KBM-7 (cell line): ENCODE measurements at regions not wholly inside any gene's neighbourhood (a gene's known extent, or its start where the extent isn't known, plus 50 kb on each side); places are given as distances from the start of the nearest gene placed in this dataset.

ENCODE experiments used
- DNase-seq: peaks from one replicate; pipeline ENCODE4 v3.0.0-alpha.2; 2015
- in situ Hi-C: fragments of 300-500 bp; cut with MboI; formaldehyde crosslinking; loops from 2 replicates; pipeline ENCODE4 v1.14.3; 2020; ENCODE audit warnings: low sequenced_read_pairs, low pct_unique_long_range_greater_than_20kb, mixed read lengths

DNA sequence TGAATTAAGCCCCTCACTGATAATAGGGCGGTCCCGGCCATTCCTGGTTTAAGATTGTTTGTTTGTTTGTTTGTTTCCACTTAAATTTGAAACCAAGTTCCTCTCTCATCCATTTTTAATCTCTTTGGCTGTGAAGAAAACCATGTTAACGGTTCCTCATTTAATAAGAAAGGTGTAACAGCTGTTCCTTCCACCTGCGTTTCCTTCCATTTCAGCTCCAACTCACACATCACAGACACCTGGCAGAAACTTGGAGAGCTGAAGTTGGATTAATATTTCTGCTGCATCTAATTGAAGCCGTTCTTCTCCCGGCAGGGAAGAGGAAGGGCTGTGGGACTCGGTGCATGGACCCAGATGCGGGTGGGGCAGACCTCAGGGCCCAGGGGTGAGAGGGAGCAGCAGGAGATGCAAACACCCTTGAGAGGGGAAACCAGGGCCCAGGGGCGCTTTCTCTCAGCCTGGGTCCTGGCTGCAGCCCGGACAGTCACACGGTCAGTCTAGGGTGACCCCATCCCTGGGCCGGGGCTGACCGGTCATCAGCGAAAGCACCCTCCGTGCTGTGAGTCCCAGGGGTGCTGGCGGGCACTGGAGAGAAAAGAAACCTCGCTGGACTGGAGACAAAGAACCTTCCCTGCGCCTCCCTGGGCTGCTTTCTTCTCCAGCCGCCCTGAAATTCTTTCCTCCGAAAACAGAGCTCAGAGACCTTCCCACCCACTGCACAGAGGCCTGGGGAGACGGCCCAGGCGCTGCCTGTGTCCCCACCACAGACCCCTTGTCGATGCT lies 242.0 kb downstream of the BRD1 start:
- DNase-seq = no peak
- in situ Hi-C loops = no loop called here

DNA sequence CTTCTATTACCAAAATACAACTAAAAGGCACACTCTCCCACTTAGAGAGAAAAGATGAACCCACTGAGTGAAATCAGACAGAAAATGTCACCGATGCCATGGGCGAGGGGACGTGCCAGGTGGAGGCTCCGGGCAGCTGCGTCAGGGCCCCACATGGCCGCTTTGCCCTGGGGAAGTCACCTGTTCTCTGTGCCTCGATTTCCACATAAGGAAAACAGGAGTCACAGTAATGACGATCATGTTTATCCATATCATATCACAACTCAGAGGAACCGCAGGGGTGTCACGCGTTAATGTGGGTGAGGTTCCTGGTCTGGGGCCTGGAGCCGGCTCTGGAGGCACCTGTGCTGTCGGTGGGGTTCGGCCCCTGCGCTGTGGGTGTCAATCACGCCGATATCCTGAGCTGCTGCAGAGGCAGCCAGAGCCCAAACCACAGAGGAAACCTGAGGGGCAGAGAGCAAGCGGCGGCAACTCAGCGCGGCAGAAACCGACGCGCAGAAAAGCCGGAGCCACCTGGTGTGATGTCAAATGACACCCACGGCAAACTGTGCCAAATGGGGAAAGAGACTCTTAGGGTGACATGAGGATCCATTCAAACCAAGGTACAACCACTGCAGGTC lies 243.7 kb downstream of the BRD1 start:
- in situ Hi-C loops = no loop called here
- DNase-seq = no peak

DNA sequence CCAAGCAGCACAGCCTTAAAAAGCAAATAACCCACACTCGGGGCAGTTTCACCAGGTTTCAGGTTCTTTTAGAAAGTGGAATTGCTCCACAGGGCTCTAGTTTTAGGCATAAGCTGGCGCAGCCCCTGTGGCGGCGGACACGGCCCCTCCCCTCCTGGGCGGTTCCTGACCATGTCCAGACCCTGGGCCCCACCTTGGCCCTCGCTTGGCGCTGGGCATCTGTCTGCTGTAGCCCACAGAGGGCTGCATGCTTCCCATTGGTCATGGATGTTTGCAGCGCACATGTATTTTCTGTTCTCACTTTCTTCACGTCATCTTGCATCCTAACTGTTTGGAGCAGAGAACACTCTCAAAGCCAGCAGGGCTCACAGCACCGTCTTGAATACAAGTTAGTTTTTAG lies 244.3 kb downstream of the BRD1 start:
- in situ Hi-C loops = no loop called here
- DNase-seq = no peak

DNA sequence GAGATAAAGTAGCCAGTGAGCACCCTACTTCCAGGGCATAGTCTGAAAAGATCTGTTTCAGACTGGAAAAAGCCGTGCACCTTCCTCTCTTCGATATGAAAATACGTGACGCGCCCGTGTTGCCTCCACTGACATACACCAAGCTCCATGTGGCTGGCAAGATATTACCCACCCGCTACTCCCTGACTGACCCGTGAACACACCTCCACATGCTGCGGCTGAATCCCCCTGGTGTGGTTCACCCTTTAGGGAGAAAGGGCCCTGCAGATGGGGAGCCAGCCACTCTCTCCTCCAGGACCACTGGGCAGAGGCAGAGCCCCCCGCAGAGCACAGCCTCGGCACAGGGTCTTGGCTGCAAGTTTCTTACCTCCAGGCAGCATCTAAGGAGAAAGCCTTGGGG lies 245.0 kb downstream of the BRD1 start:
- no peak for DNase-seq
- in situ Hi-C loops = no loop called here

DNA sequence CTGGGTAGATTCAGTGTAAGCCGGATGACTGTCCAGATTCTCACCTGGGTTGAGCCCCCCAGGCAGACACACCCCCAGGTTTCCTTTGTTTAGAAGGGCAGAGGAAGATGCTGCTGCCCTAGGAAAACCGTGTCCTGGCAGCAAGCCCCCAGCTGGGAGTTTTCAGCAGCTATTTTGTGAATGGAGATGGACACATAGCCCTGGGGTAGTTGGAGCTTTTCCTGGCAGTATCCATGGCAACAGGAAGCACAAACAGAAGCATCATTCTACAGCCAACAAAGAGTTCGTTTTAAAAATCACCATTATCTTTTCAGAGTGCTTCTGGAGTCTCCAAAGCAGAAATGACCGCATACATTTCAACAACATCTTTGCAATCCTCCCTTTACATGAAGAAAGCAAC lies 245.5 kb downstream of the BRD1 start:
- DNase-seq = no peak
- in situ Hi-C loops = no loop called here

DNA sequence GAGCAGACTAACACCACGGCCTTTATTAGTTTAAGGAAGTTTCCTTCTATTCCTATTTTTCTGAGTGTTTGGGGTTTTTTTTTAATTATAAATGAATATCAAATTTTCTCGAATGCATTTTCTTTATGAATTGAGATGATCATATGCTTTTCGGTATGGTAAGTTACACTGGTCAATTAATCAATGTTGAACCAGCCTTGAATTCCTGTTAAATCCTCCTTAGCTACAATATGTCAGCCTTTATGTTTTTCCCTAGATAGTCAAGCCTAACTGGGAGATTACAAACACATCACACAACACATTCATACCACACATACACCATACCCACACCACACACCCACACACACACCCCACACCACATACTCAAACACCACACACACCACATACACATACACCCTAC lies 247.6 kb downstream of the BRD1 start:
- no peak for DNase-seq
- in situ Hi-C loops = no loop called here

DNA sequence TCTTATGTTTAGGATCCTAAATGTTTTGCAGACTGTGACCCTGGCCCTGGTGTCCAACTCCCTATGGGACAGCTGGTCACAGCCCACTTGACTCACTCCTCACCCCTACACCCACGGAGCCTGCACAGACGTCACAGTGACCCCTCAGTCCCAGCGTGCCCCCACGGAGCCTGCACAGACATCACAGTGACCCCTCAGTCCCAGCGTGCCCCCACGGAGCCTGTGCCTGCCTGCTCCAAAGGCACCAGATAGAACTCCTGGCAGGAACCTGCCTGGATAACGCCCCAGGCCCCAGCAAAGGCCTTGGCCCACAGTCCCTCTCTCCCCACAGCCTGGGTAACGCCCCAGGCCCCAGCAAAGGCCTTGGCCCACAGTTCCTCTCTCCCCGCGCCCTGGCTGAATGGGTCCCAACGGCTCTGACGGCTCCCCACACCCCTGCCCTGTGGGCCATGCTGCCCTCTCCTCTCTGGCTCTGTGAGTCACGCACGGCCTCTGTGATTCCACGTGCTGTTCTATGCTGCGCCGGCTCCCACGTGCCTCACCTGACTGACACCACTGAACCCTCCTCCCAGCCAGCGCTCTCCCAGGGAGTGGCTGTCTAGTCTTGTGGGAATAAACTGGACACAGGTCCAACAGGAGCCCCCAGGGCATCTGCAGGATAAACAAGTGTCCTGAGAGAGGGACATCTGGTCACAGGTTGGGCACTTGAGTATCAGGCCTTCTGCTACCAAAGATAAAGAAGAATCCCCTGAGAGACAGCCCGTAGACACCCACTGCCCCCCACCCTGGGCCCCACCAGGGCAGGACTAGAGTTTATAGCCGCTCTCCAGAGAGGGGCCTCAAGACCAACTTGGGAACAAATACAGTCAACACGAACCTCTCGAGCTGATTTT lies 250.3 kb downstream of the BRD1 start:
- in situ Hi-C loops = no loop called here
- no peak for DNase-seq

DNA sequence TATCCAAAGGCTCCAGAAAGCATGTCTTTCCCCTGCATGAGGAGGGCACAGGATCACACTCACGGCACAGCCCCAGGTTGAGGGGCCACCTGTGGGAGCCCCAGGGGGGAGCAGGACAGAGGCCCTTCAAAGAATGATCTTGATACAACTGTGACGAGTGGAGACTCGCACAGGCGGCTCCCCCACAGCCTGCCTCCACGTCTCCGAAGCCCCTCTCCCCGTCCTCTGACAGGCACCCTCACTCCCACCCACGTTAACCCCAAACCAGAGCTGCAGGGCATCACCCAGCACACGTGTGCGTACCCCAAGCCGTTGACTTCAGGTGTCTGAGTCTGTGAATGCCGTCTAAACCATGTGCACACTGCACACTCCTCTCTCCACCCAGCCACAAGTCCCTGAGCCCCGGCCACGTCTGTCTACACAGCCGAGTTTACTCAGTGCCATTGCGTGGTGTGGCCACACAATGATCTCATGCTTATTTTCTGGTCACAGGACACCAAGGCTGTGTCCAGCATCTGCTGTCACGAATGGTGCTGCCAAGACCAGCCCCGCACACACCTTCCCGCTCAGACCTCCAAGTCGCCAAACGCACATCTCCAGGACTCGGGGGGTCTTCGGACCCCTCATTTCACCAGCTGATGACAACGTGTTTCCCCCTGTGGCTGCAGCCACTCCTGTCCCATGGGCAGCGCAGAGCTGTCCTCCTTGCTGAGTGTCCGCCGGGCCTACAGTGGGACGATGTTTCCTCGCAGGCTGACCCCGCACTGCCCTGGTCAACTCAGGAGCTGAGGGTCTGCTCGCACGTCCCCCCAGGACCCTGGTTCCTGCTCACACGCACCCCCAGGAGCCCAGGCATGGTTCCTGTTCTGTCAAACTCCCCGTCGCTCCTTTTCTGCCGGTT lies 251.2 kb downstream of the BRD1 start:
- no peak for DNase-seq
- in situ Hi-C loops = no loop called here

DNA sequence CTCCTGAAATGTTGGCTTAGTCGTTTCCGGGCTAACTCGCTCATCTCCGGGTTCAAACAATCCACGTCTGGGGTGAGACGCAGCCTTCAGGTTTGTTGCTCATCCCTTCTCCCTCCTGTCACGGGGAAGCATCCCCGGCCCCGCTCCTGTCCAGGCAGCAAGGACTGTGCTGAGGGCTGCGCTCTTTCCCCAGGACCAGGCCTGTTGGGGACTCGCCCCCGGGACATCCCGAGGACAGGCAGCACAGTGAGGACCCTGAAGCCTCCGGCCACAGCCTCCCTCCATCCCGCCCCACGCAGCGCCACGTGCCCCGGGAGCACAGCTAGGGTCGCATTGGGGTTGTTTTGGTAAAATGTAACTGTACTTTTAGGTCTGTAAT lies 252.0 kb downstream of the BRD1 start:
- in situ Hi-C loops = no loop called here
- no peak for DNase-seq

DNA sequence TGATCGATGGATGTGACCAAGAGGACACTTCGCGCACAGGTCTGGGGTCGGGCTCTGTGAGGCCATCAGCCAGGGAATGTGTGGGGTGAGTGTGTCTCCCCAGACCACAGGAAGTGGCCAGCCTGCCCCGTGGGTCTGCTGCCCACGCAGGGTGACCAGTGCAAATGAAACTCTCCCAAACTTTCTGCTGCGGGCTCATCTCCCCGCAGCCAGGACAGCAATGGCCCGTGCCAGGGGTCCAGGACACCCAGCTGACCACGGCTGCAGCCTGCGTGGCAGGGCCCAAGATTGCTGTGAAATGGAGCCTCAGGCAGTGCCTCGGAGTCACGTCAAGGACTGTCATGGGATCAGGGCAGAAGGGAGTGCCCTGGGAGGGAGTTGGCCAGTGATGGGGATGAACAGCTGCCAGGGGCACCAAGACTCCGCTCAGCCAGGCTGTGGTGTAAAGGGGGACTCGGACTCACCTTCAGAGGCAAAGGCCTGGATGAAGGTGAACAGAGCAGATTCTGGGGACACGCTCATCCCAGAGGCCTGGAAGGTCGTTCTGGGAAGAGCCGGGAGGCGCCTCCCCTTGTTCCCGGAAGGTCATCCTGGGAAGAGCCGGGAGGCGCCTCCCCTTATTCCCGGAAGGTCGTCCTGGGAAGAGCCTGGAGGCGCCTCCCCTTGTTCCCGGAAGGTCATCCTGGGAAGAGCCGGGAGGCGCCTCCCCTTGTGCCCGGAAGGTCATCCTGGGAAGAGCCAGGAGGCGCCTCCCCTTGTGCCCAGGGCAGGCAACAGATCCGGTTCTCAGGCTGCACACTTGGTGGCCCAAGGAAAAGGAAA lies 252.6 kb downstream of the BRD1 start:
- no peak for DNase-seq
- in situ Hi-C loops = no loop called here

DNA sequence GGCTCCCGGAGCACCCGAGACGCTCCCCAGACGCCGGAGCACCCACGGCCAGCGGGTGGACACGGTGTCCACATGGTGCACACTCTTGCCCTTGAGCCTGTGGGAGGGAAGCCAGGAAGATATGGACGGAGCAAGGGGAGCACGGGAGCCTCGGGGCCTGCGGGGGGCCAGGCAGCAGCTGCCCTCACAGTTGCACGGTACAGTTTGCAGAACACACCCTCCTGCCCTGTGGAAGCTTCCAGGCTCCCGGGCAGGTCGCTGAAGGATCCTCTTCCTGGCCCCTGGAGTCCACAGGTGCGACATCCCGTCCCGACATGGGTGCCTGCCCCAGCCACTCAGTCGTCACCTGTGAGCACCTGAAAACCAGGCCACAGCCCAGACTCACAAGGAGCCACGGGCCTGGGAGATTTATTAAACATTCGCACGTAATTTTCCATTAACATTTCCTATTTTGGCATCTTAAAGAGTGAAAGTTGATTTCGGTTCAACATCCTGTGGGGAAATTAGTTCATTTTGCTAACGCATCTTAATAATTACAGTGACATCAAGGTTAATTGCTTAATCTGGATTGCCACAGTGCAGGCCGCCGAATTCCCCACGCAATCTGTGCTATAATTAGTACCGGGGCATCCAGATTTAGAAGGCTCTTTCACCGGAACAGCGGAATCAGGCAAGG lies 253.3 kb downstream of the BRD1 start:
- in situ Hi-C loops = no loop called here

DNA sequence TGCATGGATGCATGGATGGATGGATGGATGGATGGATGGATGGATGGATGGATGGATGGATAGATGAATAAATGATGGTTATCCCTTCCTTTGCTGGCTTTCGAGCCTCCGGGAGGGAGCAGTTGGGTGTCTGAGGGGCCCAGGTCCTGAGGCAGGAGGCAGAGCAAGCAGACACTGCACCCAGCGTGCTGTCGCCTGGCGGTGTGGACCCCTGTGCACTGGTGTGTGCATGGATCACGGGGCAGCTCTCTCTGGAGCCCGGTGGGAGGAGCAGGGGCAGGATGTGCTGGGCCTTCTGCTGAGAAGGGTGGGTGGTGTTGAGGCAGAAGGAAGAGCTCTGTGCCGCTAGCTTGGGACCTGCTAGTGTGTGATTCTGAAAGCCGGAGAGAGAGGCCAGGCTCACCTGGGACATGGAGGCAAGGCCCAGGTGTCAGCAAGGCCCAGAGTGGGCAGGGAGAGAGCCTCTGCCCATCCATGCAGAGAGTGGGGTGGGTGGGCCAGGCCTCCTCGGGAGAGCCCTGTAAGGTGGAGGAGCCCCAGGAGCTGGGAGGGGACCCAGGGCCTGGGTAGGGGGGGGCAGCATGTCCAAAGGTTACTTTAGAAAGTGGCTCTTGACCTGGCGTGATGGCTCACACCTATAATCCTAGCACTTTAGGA lies 254.4 kb downstream of the BRD1 start:
- no peak for DNase-seq

More for the DNA sequence above, 253.3 kb downstream of the BRD1 start:
- DNase-seq = no peak

DNA sequence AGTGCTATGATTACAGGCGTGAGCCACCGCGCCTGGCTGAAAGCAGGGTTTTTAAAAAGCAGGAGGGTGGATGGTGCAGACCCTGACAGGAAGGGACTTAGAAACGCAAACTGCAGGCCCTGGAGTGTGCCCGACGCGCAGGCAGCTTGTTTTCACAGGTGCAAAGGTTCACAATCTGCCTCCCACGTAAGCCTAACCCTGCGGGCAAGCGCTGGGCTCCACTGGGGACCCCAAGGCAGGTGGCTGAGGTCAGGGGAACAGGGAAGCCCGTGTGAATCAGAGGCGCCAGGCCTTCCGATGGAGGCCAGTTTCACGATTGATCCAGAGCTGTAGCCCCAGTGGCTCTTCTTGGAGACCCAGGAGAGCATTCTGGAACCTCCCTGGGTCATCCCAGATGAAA lies 256.3 kb downstream of the BRD1 start:
- in situ Hi-C loops = no loop called here
- no peak for DNase-seq

More for the DNA sequence above, 254.4 kb downstream of the BRD1 start:
- in situ Hi-C loops = no loop called here

DNA sequence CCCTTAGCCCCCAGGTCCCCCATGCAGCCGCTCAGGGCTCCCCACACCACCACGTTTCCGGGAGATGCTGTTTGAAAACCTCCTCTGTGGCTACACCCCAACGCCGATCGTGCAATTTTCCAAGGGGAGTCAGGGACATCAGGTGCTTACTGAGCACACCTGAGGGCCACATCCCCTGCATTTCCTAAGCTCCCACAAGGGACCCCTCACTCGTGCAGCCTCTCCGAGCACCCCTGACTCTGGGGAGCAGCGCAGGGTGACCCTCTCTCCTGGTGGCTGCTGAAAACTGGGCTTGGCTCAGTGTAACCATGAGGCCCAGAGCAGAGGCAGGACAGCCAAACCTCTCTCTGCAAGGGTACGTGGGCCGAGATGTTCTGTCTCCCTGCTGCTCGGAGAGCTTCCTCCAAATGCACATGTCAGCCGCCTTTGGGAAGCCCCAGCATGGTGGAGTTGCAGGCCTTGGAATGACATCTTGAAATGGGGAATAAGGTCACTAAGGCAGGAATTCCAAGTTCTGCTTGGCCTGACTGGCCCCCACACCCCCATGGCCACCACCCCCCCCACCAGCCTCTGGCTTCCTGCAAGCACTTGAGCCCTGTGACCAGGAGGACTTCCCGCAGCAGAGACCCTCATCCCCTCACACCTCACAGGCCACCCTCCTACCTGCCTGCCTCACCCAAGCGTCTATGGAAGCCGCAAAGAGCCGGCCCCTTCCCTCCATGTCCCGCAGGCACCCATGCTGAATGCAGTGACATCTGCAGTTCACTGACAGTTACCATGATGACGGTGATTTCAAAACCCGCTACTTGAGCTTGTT lies 257.4 kb downstream of the BRD1 start:
- no peak for DNase-seq
- in situ Hi-C loops = no loop called here

DNA sequence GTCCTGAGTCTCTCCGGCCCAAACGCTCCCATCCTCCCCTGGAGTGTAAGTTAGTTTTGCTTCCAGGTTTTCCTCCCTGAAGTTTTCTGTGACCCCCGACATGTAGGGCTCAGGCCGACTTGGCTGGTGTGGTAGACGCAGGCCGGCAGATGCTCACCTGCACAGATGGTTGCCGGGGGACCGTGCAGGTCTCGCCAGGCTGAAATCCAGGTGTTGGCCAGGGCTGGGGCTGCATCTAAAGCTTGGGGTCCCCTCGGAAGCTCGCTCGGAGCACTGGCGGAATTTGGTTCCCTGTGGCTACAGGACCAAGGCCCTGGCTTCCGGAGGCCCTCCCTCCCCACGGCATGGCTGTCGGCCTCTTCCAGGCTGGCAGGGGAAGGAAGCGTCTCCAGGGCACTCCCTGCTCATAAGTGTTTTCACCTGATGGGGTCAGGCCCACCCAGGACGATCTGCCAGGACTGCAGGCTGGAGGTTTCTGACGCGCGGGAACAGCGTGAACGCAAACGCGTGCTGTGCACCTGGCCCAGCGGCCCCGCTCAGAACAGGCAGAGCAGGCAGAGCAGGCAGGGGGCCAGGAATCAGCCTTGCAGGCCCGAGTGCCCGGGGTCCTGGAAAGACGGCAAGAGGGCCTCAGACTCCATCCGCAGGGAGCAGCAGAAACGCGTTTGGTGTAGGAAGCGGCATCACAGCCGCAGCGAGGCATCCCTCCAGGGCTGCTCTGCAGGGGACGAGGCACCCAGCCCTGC lies 258.2 kb downstream of the BRD1 start:
- in situ Hi-C loops = no loop called here
- no peak for DNase-seq

DNA sequence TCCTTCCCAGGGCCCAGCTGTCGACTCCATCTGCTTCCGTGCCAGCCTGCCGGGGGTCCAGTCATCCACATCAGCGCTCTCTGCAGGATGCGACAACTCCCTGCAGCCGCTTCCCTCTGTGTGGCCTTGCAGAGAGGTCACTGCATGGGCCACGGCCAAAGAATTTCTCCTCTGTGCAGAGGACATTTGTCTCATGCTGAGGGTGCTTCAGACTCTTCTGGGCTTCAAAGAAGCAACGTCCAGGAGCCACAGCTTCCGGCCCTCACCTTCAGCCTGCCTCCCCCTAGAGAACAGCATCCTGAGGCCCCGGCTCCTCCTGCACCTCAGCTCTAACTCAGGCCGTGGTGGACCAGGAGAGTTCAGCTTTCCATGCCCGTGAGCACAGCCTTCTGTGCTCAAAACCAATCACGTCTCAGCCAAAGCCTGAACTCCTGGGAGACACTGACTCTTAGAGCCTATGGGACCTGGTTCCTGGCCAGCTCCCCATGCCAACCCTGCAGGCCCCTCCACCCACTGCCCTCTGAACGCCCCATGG lies 258.9 kb downstream of the BRD1 start:
- in situ Hi-C loops = no loop called here
- DNase-seq = no peak
